ENCODE measurements at regions not wholly inside any gene's neighbourhood (a gene's known extent, or its start where the extent isn't known, plus 50 kb on each side); places are given as distances from the start of the nearest gene placed in this dataset.

DNA sequence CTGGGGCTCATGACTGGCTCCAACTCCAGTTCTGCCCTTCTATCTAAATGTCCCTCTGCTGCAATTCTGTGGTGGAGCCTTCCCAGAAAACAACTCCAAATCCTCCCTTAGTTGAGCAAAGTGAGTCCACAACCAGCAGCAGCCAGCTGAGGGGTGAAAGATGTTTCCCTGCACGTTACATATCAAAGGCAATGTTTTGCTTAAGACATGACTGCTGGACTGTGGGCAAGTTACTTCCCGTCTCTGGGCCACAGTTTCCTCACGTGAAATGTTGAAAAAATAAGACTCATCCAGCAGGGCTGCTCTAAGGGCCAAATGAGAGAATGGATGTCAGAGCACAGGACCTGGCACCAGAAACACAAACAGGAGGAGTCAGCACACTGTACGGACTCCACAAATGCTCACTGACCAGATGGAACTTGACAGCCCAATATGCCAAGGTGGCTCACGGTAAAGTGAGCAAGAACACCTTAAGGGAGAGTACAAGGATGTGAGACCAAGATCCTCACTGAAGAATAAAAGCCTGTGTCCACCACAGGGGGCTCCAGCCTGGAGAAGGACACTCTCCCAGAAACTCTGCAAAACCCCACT lies 138.4 kb upstream of the ABCA1 start:
- Histone ChIP-seq H3K9me3 (replicated peaks in 1 of 2; ENCODE audit: control insufficient read depth in 1 of 2, insufficient read depth in 1 of 2, low read length in 2 of 2) (no peaks in the 10 kb centered on the region), H3K4me2 (replicated peaks; ENCODE audit: extremely low read depth, low read length, poor library complexity, severe bottlenecking) (peak overlapping the region; percentile 6), H3K79me2 (ENCODE audit: insufficient read depth, low read length) (no peaks in the 10 kb centered on the region), H3K36me3 (replicated peaks in 1 of 2; ENCODE audit: control insufficient read depth in 1 of 2, insufficient read depth in 2 of 2, low read length in 2 of 2) (no peaks in the 10 kb centered on the region), H3K4me3 (replicated peaks in 1 of 3; ENCODE audit: low read depth in 2 of 3, low read length in 3 of 3) (peak overlapping the region in 1 of 3 experiments; percentile 26), H3K4me1 (ENCODE audit: control insufficient read depth in 1 of 2, insufficient read depth in 2 of 2, low read length in 2 of 2) (peaks cover 56 to 57% of the 10 kb centered on the region in 2 donors), H3K27ac (ENCODE audit: low read depth in 1 of 2, low read length in 2 of 2) (peak overlapping the region; percentile 82 to 99), H3K27me3 (ENCODE audit: control insufficient read depth in 2 of 2, insufficient read depth in 2 of 2, low read length in 2 of 2) (no peaks in the 10 kb centered on the region), H2AFZ (ENCODE audit: insufficient read depth, low read depth, low read length, poor library complexity, severe bottlenecking) (peak overlapping the region; percentile 52), H4K20me1 (ENCODE audit: insufficient read depth, low read length) (no peaks in the 10 kb centered on the region), H3K9ac (ENCODE audit: insufficient read depth, low read length, poor library complexity, severe bottlenecking) (peak overlapping the region; percentile 44)
- peak overlapping the region; percentile 90 to 98 (median 97) for H3K27ac Mint-ChIP-seq
- peaks cover 0 to 2% (median 0%) of the 10 kb centered on the region in 7 donors for H3K9me3 Mint-ChIP-seq
- DNase-seq, result peak; percentile 88 to 92 (median 90)
- H3K36me3 Mint-ChIP-seq, result peaks cover 0 to 3% of the 10 kb centered on the region in 2 donors
- WGBS (ENCODE audit: insufficient coverage), result 6% methylated on average over 4 of the region's 5 CpGs
- peaks cover 61% of the 10 kb centered on the region for H3K4me1 Mint-ChIP-seq
- H3K27me3 Mint-ChIP-seq (ENCODE audit: low read depth in 3 of 3), result peaks cover 0 to 7% (median 0%) of the 10 kb centered on the region in 3 donors
- peak overlapping the region in 1 of 2 donors; percentile 65 for H3K4me3 Mint-ChIP-seq
- TF ChIP-seq, protein P1, sequence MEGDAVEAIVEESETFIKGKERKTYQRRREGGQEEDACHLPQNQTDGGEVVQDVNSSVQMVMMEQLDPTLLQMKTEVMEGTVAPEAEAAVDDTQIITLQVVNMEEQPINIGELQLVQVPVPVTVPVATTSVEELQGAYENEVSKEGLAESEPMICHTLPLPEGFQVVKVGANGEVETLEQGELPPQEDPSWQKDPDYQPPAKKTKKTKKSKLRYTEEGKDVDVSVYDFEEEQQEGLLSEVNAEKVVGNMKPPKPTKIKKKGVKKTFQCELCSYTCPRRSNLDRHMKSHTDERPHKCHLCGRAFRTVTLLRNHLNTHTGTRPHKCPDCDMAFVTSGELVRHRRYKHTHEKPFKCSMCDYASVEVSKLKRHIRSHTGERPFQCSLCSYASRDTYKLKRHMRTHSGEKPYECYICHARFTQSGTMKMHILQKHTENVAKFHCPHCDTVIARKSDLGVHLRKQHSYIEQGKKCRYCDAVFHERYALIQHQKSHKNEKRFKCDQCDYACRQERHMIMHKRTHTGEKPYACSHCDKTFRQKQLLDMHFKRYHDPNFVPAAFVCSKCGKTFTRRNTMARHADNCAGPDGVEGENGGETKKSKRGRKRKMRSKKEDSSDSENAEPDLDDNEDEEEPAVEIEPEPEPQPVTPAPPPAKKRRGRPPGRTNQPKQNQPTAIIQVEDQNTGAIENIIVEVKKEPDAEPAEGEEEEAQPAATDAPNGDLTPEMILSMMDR (IDR thresholded peaks at IDR 0.05), result peak; percentile 19
- intact Hi-C loops (cut with micrococcal nuclease), result loop anchor here (5.0 to 10.0 kb wide), 4 partner anchors 51 to 192 kb away; no protein-coding TSS in a partner anchor

DNA sequence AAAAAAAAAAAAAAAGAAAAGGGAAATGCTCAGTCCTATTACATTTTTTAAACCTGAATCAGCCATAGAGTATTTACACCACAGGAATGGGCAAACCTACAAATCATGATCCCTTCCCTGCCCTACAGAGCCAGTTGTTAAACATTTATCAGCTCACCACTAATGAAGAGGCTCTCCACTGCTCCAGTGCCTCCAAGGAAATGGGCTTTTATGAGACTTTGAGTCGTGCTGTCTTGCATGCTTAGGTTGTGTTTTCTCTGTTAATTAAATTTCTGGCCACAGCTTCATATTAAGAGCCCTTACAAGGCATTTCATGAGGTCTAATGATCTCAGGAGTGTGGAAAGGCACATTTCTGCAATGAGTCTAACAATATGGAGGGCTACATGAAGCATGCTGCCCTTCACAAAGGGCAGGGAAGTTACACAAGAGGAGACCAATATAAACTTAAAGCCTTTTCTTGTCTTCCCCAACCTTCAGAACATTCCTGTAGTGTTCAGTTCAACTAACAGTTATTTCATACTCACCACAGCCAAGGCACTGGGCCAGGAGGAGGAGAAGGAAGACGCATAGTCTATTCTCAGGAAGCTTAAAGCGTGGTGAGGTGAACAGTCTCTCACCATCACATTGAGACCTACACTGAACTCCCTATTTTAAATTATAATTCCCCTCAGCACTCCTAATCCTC lies 140.1 kb upstream of the ABCA1 start:
- Mint-ChIP-seq H3K36me3 (peaks cover 0 to 3% of the 10 kb centered on the region in 2 donors), H3K4me1 (peaks cover 50% of the 10 kb centered on the region), H3K9me3 (peaks cover 0 to 2% (median 0%) of the 10 kb centered on the region in 7 donors), H3K4me3 (no peak overlapping the region), H3K27ac (peak overlapping the region in 3 of 7 donors; percentile 50 to 69 (median 62)), H3K27me3 (ENCODE audit: low read depth in 3 of 3) (peaks cover 0 to 3% (median 0%) of the 10 kb centered on the region in 3 donors)
- Histone ChIP-seq H3K4me2 (replicated peaks; ENCODE audit: extremely low read depth, low read length, poor library complexity, severe bottlenecking) (no peak overlapping the region), H2AFZ (ENCODE audit: insufficient read depth, low read depth, low read length, poor library complexity, severe bottlenecking) (no peak overlapping the region), H3K36me3 (replicated peaks in 1 of 2; ENCODE audit: control insufficient read depth in 1 of 2, insufficient read depth in 2 of 2, low read length in 2 of 2) (no peaks in the 10 kb centered on the region), H4K20me1 (ENCODE audit: insufficient read depth, low read length) (no peaks in the 10 kb centered on the region), H3K4me3 (replicated peaks in 1 of 3; ENCODE audit: low read depth in 2 of 3, low read length in 3 of 3) (no peak overlapping the region), H3K79me2 (ENCODE audit: insufficient read depth, low read length) (no peaks in the 10 kb centered on the region), H3K4me1 (ENCODE audit: control insufficient read depth in 1 of 2, insufficient read depth in 2 of 2, low read length in 2 of 2) (peaks cover 49 to 51% of the 10 kb centered on the region in 2 donors), H3K9me3 (replicated peaks in 1 of 2; ENCODE audit: control insufficient read depth in 1 of 2, insufficient read depth in 1 of 2, low read length in 2 of 2) (no peaks in the 10 kb centered on the region), H3K27ac (ENCODE audit: low read depth in 1 of 2, low read length in 2 of 2) (peak overlapping the region in 1 of 2 donors; percentile 14), H3K27me3 (ENCODE audit: control insufficient read depth in 2 of 2, insufficient read depth in 2 of 2, low read length in 2 of 2) (no peaks in the 10 kb centered on the region), H3K9ac (ENCODE audit: insufficient read depth, low read length, poor library complexity, severe bottlenecking) (no peak overlapping the region)
- TF ChIP-seq, protein P1 (IDR thresholded peaks at IDR 0.05), result no peak
- WGBS (ENCODE audit: insufficient coverage), result no CpG with 5 or more reads among the region's 3 CpGs
- DNase-seq, result no peak
- intact Hi-C loops (cut with micrococcal nuclease), result loop anchor here (5.0 to 10.0 kb wide), 4 partner anchors 49 to 193 kb away; no protein-coding TSS in a partner anchor

Data from CD14-positive monocyte (primary cell).